K562 (cell line): ENCODE measurements at regions not wholly inside any gene's neighbourhood (a gene's known extent, or its start where the extent isn't known, plus 50 kb on each side); places are given as distances from the start of the nearest gene placed in this dataset.

ENCODE experiments used
- GATAD2B ChIP-seq: fragments of 450-650 bp; IDR thresholded peaks from 2 replicates; pipeline ENCODE4 v1.6.1; 2017; ENCODE audit warnings: mild to moderate bottlenecking, borderline replicate concordance
- MAFG ChIP-seq: fragments of 450-650 bp; conservative IDR thresholded peaks from 2 replicates; pipeline ENCODE4 v1.6.1; 2016; ENCODE audit warnings: missing genetic modification characterization, missing compliant biosample characterization
- POLR2A ChIP-seq: fragments of 450-650 bp; conservative IDR thresholded peaks from 2 replicates; pipeline ENCODE4 v1.6.1; 2016
- SMAD1 ChIP-seq: fragments of 150-350 bp; IDR thresholded peaks from 2 replicates; pipeline ENCODE4 v1.6.1; 2014; ENCODE audit warnings: low read length, low read depth; ENCODE audit not compliant: partially characterized antibody

DNA sequence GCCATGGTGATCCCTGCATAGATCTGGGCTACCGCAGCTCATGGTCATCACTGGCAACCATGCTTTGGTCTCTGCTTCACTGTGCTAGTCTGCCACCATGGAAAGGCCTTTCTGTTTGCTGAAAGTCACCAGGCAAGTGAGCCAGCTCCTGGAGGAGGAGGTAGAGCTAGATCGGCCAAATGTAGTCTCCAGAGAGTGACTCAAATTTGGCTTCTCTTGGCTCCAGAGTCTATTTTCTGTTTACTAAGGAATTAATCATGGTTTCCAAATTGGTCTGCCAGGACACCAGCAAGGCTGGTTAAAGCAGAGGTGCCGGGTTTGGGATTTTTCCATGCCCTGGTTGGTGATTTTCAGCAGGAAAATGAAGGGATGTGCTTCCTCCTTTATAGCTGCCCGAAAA is 52.7 kb upstream of the IVNS1ABP start:
- TF ChIP-seq SMAD1 (no peak), GATAD2B (no peak), POLR2A (no peak), MAFG (tag) (no peak)
